ENCODE measurements at regions not wholly inside any gene's neighbourhood (a gene's known extent, or its start where the extent isn't known, plus 50 kb on each side); places are given as distances from the start of the nearest gene placed in this dataset.

GRCh38 chr3:61311044-61311443 is 59.8 kb upstream of the FHIT start:
- Mint-ChIP-seq H3K4me3 (ENCODE audit: unreplicated experiment) (no peak overlapping the region), H3K27me3 (ENCODE audit: insufficient read depth, unreplicated experiment) (peaks cover 30% of the 10 kb centered on the region), H3K4me1 (ENCODE audit: low read depth, unreplicated experiment) (no peaks in the 10 kb centered on the region), H3K36me3 (ENCODE audit: insufficient read depth, unreplicated experiment) (no peaks in the 10 kb centered on the region), H3K9me3 (ENCODE audit: unreplicated experiment) (no peaks in the 10 kb centered on the region), H3K27ac (ENCODE audit: unreplicated experiment) (no peak overlapping the region)
- no peak for DNase-seq
- intact Hi-C loops (cut with micrococcal nuclease; ENCODE audit: unreplicated experiment), result no loop called here
- Histone ChIP-seq H3K27me3 (replicated peaks; ENCODE audit: control insufficient read depth, insufficient read depth, low read length) (no peaks in the 10 kb centered on the region), H3K36me3 (ENCODE audit: control insufficient read depth, insufficient read depth, low read length) (no peaks in the 10 kb centered on the region), H3K4me3 (ENCODE audit: low read depth, low read length) (no peak overlapping the region), H3K4me1 (no peaks in the 10 kb centered on the region), H3K9me3 (no peaks in the 10 kb centered on the region)
- no TSS peak for BruUV-seq (replicated peaks)
- POLR2A ChIA-PET, result no interaction called here
- CTCF ChIA-PET, result no interaction called here
- no peak for TF ChIP-seq CTCF (IDR thresholded peaks at IDR 0.05; ENCODE audit: insufficient read depth in 1 of 2, low read depth in 1 of 2, low read length in 1 of 2, severe bottlenecking in 1 of 2, unreplicated experiment in 1 of 2)

DNA sequence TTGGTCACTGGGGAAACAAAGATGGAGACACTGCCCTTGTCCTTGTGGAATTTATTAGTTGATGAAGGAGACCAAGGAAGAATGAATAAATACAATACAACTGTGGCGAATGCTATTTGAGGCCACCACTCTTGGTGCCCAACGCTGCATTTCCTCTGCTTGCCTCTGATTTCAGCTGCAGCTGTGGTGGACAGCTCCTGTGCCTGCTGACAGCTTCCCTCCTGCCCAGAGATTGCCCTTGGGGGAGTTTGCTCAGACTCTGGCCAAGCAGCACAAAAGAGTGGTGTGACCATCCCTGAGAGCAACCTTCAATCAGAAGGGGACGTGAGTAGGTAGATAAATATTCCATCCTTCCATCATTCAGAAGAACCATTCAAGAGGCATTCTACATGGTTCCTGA is 64.6 kb upstream of the FHIT start:
- Histone ChIP-seq H3K36me3 (ENCODE audit: control insufficient read depth, insufficient read depth, low read length) (no peaks in the 10 kb centered on the region), H3K4me1 (no peaks in the 10 kb centered on the region), H3K27me3 (replicated peaks; ENCODE audit: control insufficient read depth, insufficient read depth, low read length) (no peaks in the 10 kb centered on the region), H3K4me3 (ENCODE audit: low read depth, low read length) (no peak overlapping the region), H3K9me3 (no peaks in the 10 kb centered on the region)
- no TSS peak for BruUV-seq (replicated peaks)
- no peak overlapping the region for H3K4me3 Mint-ChIP-seq (ENCODE audit: unreplicated experiment)
- TF ChIP-seq CTCF (IDR thresholded peaks at IDR 0.05; ENCODE audit: insufficient read depth in 1 of 2, low read depth in 1 of 2, low read length in 1 of 2, severe bottlenecking in 1 of 2, unreplicated experiment in 1 of 2), result no peak
- peaks cover 22% of the 10 kb centered on the region for H3K27me3 Mint-ChIP-seq (ENCODE audit: insufficient read depth, unreplicated experiment)
- H3K4me1 Mint-ChIP-seq (ENCODE audit: low read depth, unreplicated experiment), result no peaks in the 10 kb centered on the region
- intact Hi-C loops (cut with micrococcal nuclease; ENCODE audit: unreplicated experiment), result no loop called here
- ChIA-PET POLR2A (no interaction called here), CTCF (no interaction called here)
- H3K27ac Mint-ChIP-seq (ENCODE audit: unreplicated experiment), result no peak overlapping the region
- no peaks in the 10 kb centered on the region for H3K36me3 Mint-ChIP-seq (ENCODE audit: insufficient read depth, unreplicated experiment)
- no peaks in the 10 kb centered on the region for H3K9me3 Mint-ChIP-seq (ENCODE audit: unreplicated experiment)
- peak in 1 of 2 experiments; percentile 35 for DNase-seq

GRCh38 chr3:61323094-61323493 is 71.8 kb upstream of the FHIT start:
- no peak overlapping the region for H3K27ac Mint-ChIP-seq (ENCODE audit: unreplicated experiment)
- no peaks in the 10 kb centered on the region for H3K4me1 Mint-ChIP-seq (ENCODE audit: low read depth, unreplicated experiment)
- no TSS peak for BruUV-seq (replicated peaks)

More at GRCh38 chr3:61323094-61323493, 71.8 kb upstream of the FHIT start:
- peaks cover 11% of the 10 kb centered on the region for H3K27me3 Mint-ChIP-seq (ENCODE audit: insufficient read depth, unreplicated experiment)
- H3K4me3 Mint-ChIP-seq (ENCODE audit: unreplicated experiment), result no peak overlapping the region
- Histone ChIP-seq H3K36me3 (ENCODE audit: control insufficient read depth, insufficient read depth, low read length) (no peaks in the 10 kb centered on the region), H3K27me3 (replicated peaks; ENCODE audit: control insufficient read depth, insufficient read depth, low read length) (no peaks in the 10 kb centered on the region; the same call in 1 of the 2 replicates), H3K9me3 (no peaks in the 10 kb centered on the region), H3K4me1 (no peaks in the 10 kb centered on the region), H3K4me3 (ENCODE audit: low read depth, low read length) (no peak overlapping the region)
- ChIA-PET CTCF (no interaction called here), POLR2A (no interaction called here)
- intact Hi-C loops (cut with micrococcal nuclease; ENCODE audit: unreplicated experiment), result no loop called here
- no peak for TF ChIP-seq CTCF (IDR thresholded peaks at IDR 0.05; ENCODE audit: insufficient read depth in 1 of 2, low read depth in 1 of 2, low read length in 1 of 2, severe bottlenecking in 1 of 2, unreplicated experiment in 1 of 2)
- no peaks in the 10 kb centered on the region for H3K36me3 Mint-ChIP-seq (ENCODE audit: insufficient read depth, unreplicated experiment)
- DNase-seq, result no peak
- H3K9me3 Mint-ChIP-seq (ENCODE audit: unreplicated experiment), result no peaks in the 10 kb centered on the region
